ENCODE measurements at regions not wholly inside any gene's neighbourhood (a gene's known extent, or its start where the extent isn't known, plus 50 kb on each side); places are given as distances from the start of the nearest gene placed in this dataset.

DNA sequence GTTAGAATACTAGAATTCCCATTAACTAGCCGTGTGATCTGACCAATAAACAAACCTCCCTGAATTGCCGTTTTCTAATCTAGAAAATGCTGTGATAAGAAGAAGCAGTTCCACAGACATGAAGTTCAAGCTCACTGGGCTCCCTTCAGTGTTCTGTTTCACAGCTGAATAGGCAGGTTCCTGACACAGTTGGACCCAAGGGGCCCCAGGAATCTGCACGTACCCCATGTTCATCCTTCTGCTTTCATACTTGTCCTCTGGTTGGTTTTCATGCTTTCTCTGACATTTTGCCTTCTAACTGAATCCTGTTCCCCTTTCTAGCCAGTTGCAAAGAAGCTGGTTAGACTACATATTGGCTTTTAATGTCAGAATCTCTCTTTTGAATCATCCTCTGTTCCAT, 374.1 kb upstream of the MAD2L1 start:
- H3K36me3 Mint-ChIP-seq (ENCODE audit: low read depth): no peaks in the 10 kb centered on the region
- no peaks in the 10 kb centered on the region for H3K9me3 Mint-ChIP-seq
- TF ChIP-seq, protein P1, sequence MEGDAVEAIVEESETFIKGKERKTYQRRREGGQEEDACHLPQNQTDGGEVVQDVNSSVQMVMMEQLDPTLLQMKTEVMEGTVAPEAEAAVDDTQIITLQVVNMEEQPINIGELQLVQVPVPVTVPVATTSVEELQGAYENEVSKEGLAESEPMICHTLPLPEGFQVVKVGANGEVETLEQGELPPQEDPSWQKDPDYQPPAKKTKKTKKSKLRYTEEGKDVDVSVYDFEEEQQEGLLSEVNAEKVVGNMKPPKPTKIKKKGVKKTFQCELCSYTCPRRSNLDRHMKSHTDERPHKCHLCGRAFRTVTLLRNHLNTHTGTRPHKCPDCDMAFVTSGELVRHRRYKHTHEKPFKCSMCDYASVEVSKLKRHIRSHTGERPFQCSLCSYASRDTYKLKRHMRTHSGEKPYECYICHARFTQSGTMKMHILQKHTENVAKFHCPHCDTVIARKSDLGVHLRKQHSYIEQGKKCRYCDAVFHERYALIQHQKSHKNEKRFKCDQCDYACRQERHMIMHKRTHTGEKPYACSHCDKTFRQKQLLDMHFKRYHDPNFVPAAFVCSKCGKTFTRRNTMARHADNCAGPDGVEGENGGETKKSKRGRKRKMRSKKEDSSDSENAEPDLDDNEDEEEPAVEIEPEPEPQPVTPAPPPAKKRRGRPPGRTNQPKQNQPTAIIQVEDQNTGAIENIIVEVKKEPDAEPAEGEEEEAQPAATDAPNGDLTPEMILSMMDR (conservative IDR thresholded peaks at IDR 0.05): no peak

DNA sequence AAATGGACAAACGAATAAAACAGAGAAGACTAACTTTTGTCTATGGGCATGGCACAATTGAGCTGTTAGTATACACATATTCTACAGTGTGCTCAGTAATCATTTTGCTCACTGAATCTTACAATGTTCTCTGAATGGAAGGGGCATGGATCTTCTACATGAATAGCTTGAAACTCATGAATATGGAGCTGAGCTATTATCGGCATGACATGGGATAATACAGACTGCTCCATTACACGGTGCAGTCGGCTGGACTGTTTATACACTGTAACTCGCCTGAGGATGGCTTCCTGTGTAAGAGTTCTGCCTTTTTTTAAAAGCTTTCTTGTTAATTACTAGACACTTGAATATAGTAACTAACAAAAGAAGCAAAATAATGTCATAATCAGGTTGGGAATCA, 368.5 kb upstream of the MAD2L1 start:
- peaks cover 16% of the 10 kb centered on the region for H3K4me1 Mint-ChIP-seq
- H3K36me3 Mint-ChIP-seq (ENCODE audit: low read depth): no peaks in the 10 kb centered on the region
- no peaks in the 10 kb centered on the region for H3K27me3 Mint-ChIP-seq (ENCODE audit: low read depth)
- H3K4me3 Mint-ChIP-seq: no peak overlapping the region
- TF ChIP-seq, protein P1 (conservative IDR thresholded peaks at IDR 0.05): no peak
- H3K9me3 Mint-ChIP-seq: no peaks in the 10 kb centered on the region
- DNase-seq (ENCODE audit: low read depth, low spot score): no peak
- no peak overlapping the region for H3K27ac Mint-ChIP-seq (ENCODE audit: unreplicated experiment)

More for the DNA sequence above, 374.1 kb upstream of the MAD2L1 start:
- Mint-ChIP-seq H3K27ac (ENCODE audit: unreplicated experiment) (no peak overlapping the region), H3K4me3 (no peak overlapping the region), H3K27me3 (ENCODE audit: low read depth) (no peaks in the 10 kb centered on the region), H3K4me1 (no peaks in the 10 kb centered on the region)
- DNase-seq (ENCODE audit: low read depth, low spot score): no peak

DNA sequence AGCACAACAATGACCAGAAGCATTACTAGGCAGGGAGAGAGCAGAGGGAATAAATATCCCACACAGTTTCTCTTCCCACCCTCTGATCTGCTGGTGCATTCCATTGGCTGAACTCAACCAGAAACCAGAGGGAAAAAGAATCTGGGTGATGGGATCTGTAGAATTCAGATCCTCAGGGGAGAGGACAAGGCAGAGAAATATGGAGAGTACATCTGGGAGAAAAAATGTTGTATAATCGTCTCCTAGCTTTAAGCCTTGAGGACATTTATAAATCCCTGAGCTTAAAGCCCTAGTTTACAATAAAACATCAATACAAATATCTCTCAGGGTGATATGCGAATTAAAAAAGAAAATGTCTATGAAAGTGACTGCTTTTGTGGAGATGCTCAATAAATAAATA, 368.1 kb upstream of the MAD2L1 start:
- Mint-ChIP-seq H3K36me3 (ENCODE audit: low read depth) (no peaks in the 10 kb centered on the region), H3K27ac (ENCODE audit: unreplicated experiment) (no peak overlapping the region), H3K4me3 (no peak overlapping the region), H3K9me3 (no peaks in the 10 kb centered on the region), H3K27me3 (ENCODE audit: low read depth) (no peaks in the 10 kb centered on the region), H3K4me1 (peaks cover 16% of the 10 kb centered on the region)
- no peak for DNase-seq (ENCODE audit: low read depth, low spot score)
- TF ChIP-seq, protein P1 (conservative IDR thresholded peaks at IDR 0.05): no peak

DNA sequence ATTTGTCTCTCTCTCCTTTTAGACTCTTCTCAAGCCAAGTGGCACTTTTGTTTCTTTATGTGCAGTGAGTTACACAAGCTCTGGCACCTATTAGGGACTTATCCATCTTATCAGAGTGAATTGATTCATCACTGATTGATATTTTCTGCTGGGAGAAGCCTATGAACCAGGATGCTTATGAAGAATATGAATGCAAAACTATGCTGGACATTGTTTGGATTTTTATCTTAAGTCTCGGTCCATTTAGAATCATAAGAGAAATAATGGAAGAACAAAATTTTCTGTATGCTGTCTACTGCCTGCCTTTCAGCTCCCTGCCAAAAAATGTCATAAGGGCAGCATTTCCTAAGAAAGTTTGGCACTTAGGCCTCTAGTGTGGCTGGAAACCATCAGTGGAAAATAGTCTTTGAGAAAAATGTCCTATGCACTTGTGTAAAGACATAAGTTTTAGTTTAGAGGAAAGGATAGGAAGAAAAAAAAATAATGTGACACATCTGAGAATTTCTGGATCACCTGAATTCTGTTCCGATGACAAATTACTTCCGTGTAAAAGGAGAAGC, 365.7 kb upstream of the MAD2L1 start:
- H3K27ac Mint-ChIP-seq (ENCODE audit: unreplicated experiment): no peak overlapping the region
- peaks cover 16% of the 10 kb centered on the region for H3K4me1 Mint-ChIP-seq
- DNase-seq (ENCODE audit: low read depth, low spot score): no peak
- H3K36me3 Mint-ChIP-seq (ENCODE audit: low read depth): no peaks in the 10 kb centered on the region
- no peaks in the 10 kb centered on the region for H3K27me3 Mint-ChIP-seq (ENCODE audit: low read depth)
- no peak overlapping the region for H3K4me3 Mint-ChIP-seq
- H3K9me3 Mint-ChIP-seq: no peaks in the 10 kb centered on the region
- TF ChIP-seq, protein P1 (conservative IDR thresholded peaks at IDR 0.05): no peak

DNA sequence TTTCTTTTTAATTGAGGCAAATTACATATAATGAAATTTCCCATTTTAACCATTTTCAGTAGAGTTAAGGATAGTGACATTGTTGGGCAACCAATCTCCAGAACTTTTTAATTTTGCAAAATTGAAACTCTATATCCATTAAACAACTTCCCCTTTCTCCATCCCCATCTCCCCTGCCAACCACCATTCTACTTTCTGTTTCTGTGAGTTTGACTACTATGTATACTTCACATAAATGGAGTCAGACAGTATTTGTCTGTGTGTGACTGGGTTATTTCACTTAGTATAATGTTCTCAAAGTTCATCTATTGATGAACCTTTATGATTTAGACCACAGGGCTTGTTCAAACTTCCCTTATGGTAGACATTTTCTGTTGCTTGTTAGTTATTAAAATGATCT, 364.5 kb upstream of the MAD2L1 start:
- no peaks in the 10 kb centered on the region for H3K36me3 Mint-ChIP-seq (ENCODE audit: low read depth)
- H3K27ac Mint-ChIP-seq (ENCODE audit: unreplicated experiment): no peak overlapping the region
- no peaks in the 10 kb centered on the region for H3K9me3 Mint-ChIP-seq
- H3K27me3 Mint-ChIP-seq (ENCODE audit: low read depth): no peaks in the 10 kb centered on the region
- no peak overlapping the region for H3K4me3 Mint-ChIP-seq
- peaks cover 16% of the 10 kb centered on the region for H3K4me1 Mint-ChIP-seq
- DNase-seq (ENCODE audit: low read depth, low spot score): no peak
- TF ChIP-seq, protein P1 (conservative IDR thresholded peaks at IDR 0.05): no peak

Data from neural crest cell (in vitro differentiated cells).